Posterior vena cava (tissue), 2 donors: ENCODE measurements at regions not wholly inside any gene's neighbourhood (a gene's known extent, or its start where the extent isn't known, plus 50 kb on each side); places are given as distances from the start of the nearest gene placed in this dataset.

Experiments
- DNase-seq: peaks from one replicate; pipeline ENCODE4 v3.0.0-alpha.2; 2020; ENCODE audit warnings: low spot score
- intact Hi-C, 2 donors: fragments of 100-400 bp; cut with DNase I; formaldehyde crosslinking; loops; one replicate each; pipeline versions ENCODE4 v1.14.1 to v1.14.2; 2022 to 2023
- donor health status: DM: yes; HTN: yes; CAD: no.
- donor health status: DM: yes; HTN: yes; CAD: no.

GRCh38 chr3:197432384-197433127 is 123.2 kb downstream of the BDH1 start:
- intact Hi-C loops = no loop called here
- DNase-seq = peak; percentile 15

- intact Hi-C loops = no loop called here
- no peak for DNase-seq
Measured at GRCh38 chr3:197431346-197431910, 124.3 kb downstream of the BDH1 start.

DNA sequence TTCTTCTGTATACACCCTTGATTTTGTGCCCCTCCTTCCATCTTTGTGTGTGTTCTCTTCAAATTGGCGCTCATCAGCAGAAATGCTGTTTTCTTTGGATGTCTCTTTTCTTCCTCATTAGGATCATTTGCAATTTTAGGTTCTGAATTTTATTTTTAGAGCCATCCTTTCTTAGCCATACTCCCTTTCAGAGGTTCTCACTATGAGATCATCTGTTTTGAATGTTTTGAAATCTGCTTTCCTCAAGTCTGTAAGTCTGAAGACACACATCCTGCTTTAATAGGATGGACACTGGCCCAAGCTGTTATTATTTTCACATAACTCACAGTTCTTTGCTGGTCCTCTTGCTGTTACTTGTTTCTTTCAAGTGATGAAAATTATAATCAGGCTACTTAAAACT is 124.8 kb downstream of the BDH1 start:
- no peak for DNase-seq
- intact Hi-C loops = no loop called here

DNA sequence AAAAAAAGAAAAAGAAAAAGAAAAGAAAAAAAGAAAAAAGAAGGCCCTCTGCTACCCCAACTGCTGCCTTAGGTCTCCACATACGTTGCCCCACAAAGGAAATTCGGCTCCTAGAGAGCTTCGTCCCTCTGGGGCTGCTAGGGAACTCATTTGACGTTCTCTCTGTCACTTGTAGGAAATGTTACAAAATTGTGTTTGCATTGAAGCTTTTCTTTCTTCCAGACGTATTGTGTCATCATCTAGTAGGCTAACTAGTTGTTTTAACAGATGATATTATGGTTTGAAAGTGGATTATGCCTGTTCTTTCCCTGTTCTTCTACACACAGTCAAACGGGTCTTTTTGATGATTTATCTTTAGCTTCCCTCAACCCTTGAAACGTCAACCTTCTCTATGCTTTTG is 125.3 kb downstream of the BDH1 start:
- peak; percentile 12 for DNase-seq
- intact Hi-C loops = no loop called here

- DNase-seq = no peak
- intact Hi-C loops = no loop called here
Measured at GRCh38 chr3:197428952-197429351, 126.8 kb downstream of the BDH1 start.

DNA sequence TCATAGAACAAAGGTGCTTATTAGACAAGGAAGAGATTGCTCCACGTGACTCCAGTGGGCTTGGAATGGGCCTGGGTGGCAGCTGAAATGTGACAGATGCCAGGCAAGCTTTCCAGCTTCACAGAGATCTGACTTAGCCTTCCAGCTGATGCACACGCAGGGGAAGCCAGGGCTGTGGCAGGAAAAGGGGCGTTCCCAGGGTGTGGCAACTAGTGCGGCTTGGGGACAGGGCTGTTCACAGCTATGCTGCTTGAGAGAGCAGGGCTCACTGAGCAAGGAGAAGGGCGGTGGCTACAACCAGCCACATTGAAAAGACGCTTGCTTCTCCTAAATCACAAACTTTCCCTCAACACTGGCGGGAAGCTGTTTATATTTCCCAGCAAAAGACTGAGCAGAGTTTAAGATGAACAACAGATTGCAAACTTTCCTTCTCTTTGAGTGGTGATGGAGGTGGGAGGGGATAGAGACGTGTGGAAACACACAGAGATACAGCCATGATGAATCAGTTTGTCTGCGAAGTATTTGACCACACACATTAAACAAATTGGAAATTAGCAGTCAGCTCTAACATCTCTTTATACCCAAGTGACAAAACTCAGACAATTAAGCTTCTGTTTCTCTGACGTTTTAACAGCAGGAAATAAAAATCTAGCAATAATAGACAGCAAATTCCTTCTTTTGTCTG is 127.5 kb downstream of the BDH1 start:
- intact Hi-C loops = no loop called here
- DNase-seq = peak; percentile 71

GRCh38 chr3:197427021-197427420 is 128.6 kb upstream of the DLG1 start:
- intact Hi-C loops = no loop called here
- peak; percentile 35 for DNase-seq

GRCh38 chr3:197426121-197426566 is 127.7 kb upstream of the DLG1 start:
- intact Hi-C loops = no loop called here
- peak; percentile 55 for DNase-seq

- no peak for DNase-seq
- intact Hi-C loops = no loop called here
Measured at GRCh38 chr3:197425485-197426120, 127.2 kb upstream of the DLG1 start.

GRCh38 chr3:197424674-197425484 is 126.5 kb upstream of the DLG1 start:
- peak; percentile 58 for DNase-seq
- intact Hi-C loops = no loop called here

DNA sequence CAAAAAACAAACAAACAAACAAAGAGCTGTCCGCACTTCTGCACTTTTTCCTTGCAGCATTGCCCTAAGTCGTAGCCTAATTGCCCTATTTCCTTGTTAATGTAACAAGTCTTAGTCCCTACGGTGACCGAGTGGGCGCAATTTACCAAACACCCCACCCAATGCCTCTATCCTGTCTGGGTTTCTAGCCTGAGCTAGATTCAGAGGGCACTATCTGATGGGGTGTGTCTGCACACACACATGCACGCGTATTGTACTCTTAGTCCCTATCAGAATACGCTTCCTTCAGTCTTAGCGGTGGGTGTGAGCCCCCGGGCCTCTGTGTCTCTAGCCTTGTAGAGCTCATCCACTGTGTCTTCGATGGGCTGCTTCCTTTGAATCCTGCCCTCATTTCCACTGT is 125.9 kb upstream of the DLG1 start:
- intact Hi-C loops = no loop called here
- DNase-seq = peak; percentile 26

DNA sequence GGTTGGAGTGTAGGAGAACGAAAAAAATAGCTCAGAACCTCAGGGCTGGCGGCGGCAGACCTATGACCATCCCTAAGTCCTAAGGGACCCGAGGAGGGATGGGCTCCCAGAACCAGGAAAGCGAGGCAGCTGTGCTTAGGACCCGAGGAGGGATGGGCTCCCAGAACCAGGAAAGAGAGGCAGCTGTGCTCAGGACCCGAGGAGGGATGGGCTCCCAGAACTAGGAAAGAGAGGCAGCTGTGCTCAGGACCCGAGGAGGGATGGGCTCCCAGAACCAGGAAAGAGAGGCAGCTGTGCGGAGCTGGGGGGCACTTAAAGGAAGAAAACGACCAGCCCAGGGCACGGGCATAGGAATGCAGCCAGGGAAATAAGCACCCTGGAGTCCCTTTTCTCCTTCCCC is 125.0 kb upstream of the DLG1 start:
- DNase-seq = peak; percentile 71
- intact Hi-C loops = no loop called here

GRCh38 chr3:197422506-197422905 is 124.1 kb upstream of the DLG1 start:
- intact Hi-C loops = no loop called here
- peak; percentile 32 for DNase-seq

DNA sequence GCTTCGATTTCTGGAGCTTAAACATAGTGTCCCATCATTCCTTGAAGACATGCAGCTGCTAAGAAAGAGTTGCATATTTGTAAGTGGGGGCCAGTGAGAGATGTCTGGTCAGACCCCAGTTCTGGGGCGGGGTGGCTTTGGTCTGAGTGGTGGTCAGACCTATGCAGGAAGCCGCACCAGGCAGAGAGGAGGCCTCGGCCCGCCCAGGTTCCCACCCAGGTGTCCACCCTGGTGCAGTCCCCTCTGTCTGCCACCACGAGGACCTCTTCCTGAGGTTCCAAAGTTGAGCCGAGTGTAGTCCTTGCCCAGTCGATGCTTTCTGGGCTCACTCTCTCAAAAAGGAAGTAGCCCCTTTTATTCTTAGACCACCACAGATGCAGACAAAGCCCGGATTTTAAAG is 122.6 kb upstream of the DLG1 start:
- intact Hi-C loops = no loop called here
- DNase-seq = peak; percentile 53

DNA sequence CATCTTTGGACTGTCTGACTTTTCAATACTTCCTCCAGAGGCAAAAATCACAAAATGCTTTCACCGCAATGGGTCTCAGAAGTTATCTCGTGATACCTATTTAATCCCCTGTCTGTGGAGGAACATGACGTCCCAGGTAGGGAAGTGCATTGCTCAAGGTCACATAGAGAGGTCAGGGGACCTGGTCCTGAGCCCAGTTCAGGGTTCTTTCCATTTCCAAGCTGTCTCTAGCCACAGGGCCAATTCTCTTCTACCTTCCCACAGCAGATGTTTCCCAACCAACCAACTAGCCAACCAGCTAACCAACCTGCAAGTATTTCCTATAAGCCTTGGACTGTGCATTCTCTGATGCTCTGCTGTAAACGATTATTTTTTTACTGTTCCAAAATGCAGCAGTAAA is 122.2 kb upstream of the DLG1 start:
- peak; percentile 14 for DNase-seq
- intact Hi-C loops = no loop called here

- intact Hi-C loops = no loop called here
Measured at GRCh38 chr3:197420115-197420514, 121.7 kb upstream of the DLG1 start.

GRCh38 chr3:197419696-197420095 is 121.3 kb upstream of the DLG1 start:
- DNase-seq = no peak
- intact Hi-C loops = no loop called here

More at GRCh38 chr3:197420115-197420514, 121.7 kb upstream of the DLG1 start:
- peak; percentile 28 for DNase-seq

DNA sequence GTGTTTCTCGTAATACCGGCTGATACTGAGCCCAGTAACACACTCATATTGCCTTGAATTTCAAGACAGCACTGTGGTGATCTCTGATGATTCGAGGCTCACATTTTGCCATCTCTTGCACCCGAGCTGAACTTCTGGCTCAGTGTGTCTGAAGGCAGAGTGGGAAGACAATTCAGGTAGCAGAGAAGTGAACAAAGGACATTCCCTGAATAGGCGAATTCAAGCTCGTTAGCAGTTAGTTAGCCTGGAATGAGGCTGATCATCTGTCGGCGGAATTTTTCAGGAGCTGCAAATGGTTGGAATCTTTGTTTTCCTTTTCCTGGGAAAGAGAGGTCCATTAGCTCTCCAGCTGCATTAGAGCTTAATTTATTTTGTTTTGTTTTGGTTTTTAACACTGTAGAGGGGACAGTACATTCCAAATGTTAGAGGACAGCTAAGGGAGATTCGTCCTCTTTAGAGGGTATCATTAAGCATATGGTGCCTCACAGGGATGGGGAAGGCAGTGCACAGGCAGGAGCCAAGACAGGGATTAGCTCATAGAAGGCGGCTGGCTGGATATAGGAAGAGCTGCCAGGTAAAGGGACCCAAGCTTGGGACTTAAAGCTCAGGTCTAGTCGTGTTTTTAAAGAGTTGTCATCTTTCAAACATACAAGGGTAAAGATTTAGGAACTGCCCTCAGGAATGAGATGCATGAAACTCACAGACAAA is 119.7 kb upstream of the DLG1 start:
- DNase-seq = no peak
- intact Hi-C loops = no loop called here

- peak; percentile 5 for DNase-seq
- intact Hi-C loops = no loop called here
Measured at GRCh38 chr3:197417441-197417840, 119.0 kb upstream of the DLG1 start.
